Liver (tissue), 1 donor: ENCODE measurements at regions not wholly inside any gene's neighbourhood (a gene's known extent, or its start where the extent isn't known, plus 50 kb on each side); places are given as distances from the start of the nearest gene placed in this dataset.

Source experiments
- MAX ChIP-seq: IDR thresholded peaks from 2 replicates; pipeline ENCODE4 v1.6.1; 2016; ENCODE audit warnings: antibody characterized with exemption
- TF ChIP-seq, protein P1 (sequence below): IDR thresholded peaks from 2 replicates; pipeline ENCODE4 v1.6.1; 2016; ENCODE audit warnings: antibody characterized with exemption

GRCh38 chr7:8922726-8923125 lies 489.3 kb downstream of the NXPH1 start:
- TF ChIP-seq, protein P1, sequence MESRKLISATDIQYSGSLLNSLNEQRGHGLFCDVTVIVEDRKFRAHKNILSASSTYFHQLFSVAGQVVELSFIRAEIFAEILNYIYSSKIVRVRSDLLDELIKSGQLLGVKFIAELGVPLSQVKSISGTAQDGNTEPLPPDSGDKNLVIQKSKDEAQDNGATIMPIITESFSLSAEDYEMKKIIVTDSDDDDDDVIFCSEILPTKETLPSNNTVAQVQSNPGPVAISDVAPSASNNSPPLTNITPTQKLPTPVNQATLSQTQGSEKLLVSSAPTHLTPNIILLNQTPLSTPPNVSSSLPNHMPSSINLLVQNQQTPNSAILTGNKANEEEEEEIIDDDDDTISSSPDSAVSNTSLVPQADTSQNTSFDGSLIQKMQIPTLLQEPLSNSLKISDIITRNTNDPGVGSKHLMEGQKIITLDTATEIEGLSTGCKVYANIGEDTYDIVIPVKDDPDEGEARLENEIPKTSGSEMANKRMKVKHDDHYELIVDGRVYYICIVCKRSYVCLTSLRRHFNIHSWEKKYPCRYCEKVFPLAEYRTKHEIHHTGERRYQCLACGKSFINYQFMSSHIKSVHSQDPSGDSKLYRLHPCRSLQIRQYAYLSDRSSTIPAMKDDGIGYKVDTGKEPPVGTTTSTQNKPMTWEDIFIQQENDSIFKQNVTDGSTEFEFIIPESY: no peak
- TF ChIP-seq MAX: no peak
